ENCODE measurements at regions not wholly inside any gene's neighbourhood (a gene's known extent, or its start where the extent isn't known, plus 50 kb on each side); places are given as distances from the start of the nearest gene placed in this dataset.
"Not testable (repeated sequence)": the region's sequence is repeated elsewhere in the genome, so short reads cannot be mapped to it uniquely, and the experiment has no call there.

- no peak for TF ChIP-seq CTCF (IDR thresholded peaks at IDR 0.05; ENCODE audit: low read depth, low read length, missing control alignments)
- in situ Hi-C loops (cut with HindIII; ENCODE audit: low sequenced_read_pairs): no loop called here
- DNase-seq (ENCODE audit: low read depth): no peak
- no peak overlapping the region for H3K4me3 ChIP-seq (ENCODE audit: low read depth, low read length)
These were observed 75.2 kb upstream of the CITED2 start for GRCh38 chr6:139449611-139450000.

- no peak for DNase-seq (ENCODE audit: low read depth)
- H3K4me3 ChIP-seq (ENCODE audit: low read depth, low read length): no peak overlapping the region
- in situ Hi-C loops (cut with HindIII; ENCODE audit: low sequenced_read_pairs): no loop called here
- no peak for TF ChIP-seq CTCF (IDR thresholded peaks at IDR 0.05; ENCODE audit: low read depth, low read length, missing control alignments)
These were observed 74.7 kb upstream of the CITED2 start for GRCh38 chr6:139448998-139449610.

- no peak overlapping the region for H3K4me3 ChIP-seq (ENCODE audit: low read depth, low read length)
- in situ Hi-C loops (cut with HindIII; ENCODE audit: low sequenced_read_pairs): no loop called here
- DNase-seq (ENCODE audit: low read depth): no peak
- no peak for TF ChIP-seq CTCF (IDR thresholded peaks at IDR 0.05; ENCODE audit: low read depth, low read length, missing control alignments)
These were observed 73.7 kb upstream of the CITED2 start for GRCh38 chr6:139448051-139448649.

GRCh38 chr6:139447656-139447975 lies 73.2 kb upstream of the CITED2 start:
- H3K4me3 ChIP-seq (ENCODE audit: low read depth, low read length): no peak overlapping the region
- DNase-seq (ENCODE audit: low read depth): no peak
- in situ Hi-C loops (cut with HindIII; ENCODE audit: low sequenced_read_pairs): no loop called here
- no peak for TF ChIP-seq CTCF (IDR thresholded peaks at IDR 0.05; ENCODE audit: low read depth, low read length, missing control alignments)

GRCh38 chr6:139446768-139447655 lies 72.6 kb upstream of the CITED2 start:
- TF ChIP-seq CTCF (IDR thresholded peaks at IDR 0.05; ENCODE audit: low read depth, low read length, missing control alignments): no peak
- in situ Hi-C loops (cut with HindIII; ENCODE audit: low sequenced_read_pairs): no loop called here

GRCh38 chr6:139446138-139446715 lies 71.8 kb upstream of the CITED2 start:
- no peak for TF ChIP-seq CTCF (IDR thresholded peaks at IDR 0.05; ENCODE audit: low read depth, low read length, missing control alignments)
- in situ Hi-C loops (cut with HindIII; ENCODE audit: low sequenced_read_pairs): no loop called here
- H3K4me3 ChIP-seq (ENCODE audit: low read depth, low read length): no peak overlapping the region
- DNase-seq (ENCODE audit: low read depth): no peak

More at GRCh38 chr6:139446768-139447655, 72.6 kb upstream of the CITED2 start:
- no peak overlapping the region for H3K4me3 ChIP-seq (ENCODE audit: low read depth, low read length)
- DNase-seq (ENCODE audit: low read depth): no peak

- DNase-seq (ENCODE audit: low read depth); in situ Hi-C loops (cut with HindIII; ENCODE audit: low sequenced_read_pairs); H3K4me3 ChIP-seq (ENCODE audit: low read depth, low read length): not testable (repeated sequence)
These were observed 69.9 kb upstream of the CITED2 start for GRCh38 chr6:139444273-139444787.
